Activated B cell treated with CpG ODN at 0.5 μM for 24 hours (primary cell): ENCODE measurements at regions not wholly inside any gene's neighbourhood (a gene's known extent, or its start where the extent isn't known, plus 50 kb on each side); places are given as distances from the start of the nearest gene placed in this dataset.

Experiments used
- ATAC-seq: fragments of 200-7000 bp; cut with Tn5 transposase; one replicate; pipeline ENCODE4 v1.10.0; 2021; ENCODE audit warnings: low read depth, mild to moderate bottlenecking, moderate library complexity
- CTCF ChIA-PET: fragments of 350-600 bp; sonication (Branson Sonifier 250); formaldehyde crosslinking; loops from one replicate; lab custom pipeline; 2021; ENCODE audit warnings: antibody characterized with exemption; lab: Charles Lee
- POLR2A ChIA-PET: fragments of 350-600 bp; sonication (Branson Sonifier 250); formaldehyde crosslinking; loops from one replicate; lab custom pipeline; 2021; ENCODE audit warnings: antibody characterized with exemption; lab: Charles Lee
- DNase-seq: peaks from one replicate; pipeline ENCODE4 v3.0.0; 2022
- H3K27ac Mint-ChIP-seq: one replicate; pipeline ENCODE4 v1.8.0; 2020; ENCODE audit warnings: mixed read lengths
- H3K27me3 Mint-ChIP-seq: one replicate; pipeline ENCODE4 v1.8.0; 2021; ENCODE audit warnings: mixed read lengths
- H3K36me3 Mint-ChIP-seq: one replicate; pipeline ENCODE4 v1.8.0; 2021; ENCODE audit warnings: low read depth, mixed read lengths
- H3K4me1 Mint-ChIP-seq: one replicate; pipeline ENCODE4 v1.8.0; 2021; ENCODE audit warnings: mixed read lengths
- H3K4me3 Mint-ChIP-seq: one replicate; pipeline ENCODE4 v1.8.0; 2020; ENCODE audit warnings: mild to moderate bottlenecking, mixed read lengths
- H3K9me3 Mint-ChIP-seq: one replicate; pipeline ENCODE4 v1.8.0; 2020; ENCODE audit warnings: mixed read lengths
- intact Hi-C: fragments of 100-400 bp; cut with micrococcal nuclease; formaldehyde crosslinking; loops from one replicate; pipeline ENCODE4 v1.15.1; 2024
- TF ChIP-seq, protein P1 (sequence below): fragments of 200-600 bp; IDR thresholded peaks from one replicate; pipeline ENCODE4 v1.8.0; 2022; ENCODE audit warnings: antibody characterized with exemption, mild to moderate bottlenecking

DNA sequence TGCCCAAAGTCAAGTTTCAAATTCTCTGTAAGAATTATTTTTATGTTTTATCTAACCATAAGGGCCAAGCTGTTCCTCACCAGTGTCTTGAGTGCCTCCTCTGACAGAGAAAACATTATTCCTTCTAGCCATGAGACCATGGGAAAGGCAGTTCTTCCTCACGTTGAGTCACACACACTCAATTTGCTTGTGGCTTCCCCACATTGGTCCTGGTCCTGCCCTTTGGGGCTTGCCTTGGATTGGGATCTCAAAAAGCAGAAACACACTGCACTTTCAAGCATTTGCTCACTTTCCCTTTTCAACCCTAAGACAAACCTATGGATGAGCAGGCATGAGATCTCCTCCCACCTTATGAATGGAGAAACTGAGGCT is 248.3 kb upstream of the IGFBP3 start:
- Mint-ChIP-seq H3K9me3 (no peaks in the 10 kb centered on the region), H3K27ac (no peak overlapping the region), H3K4me1 (no peaks in the 10 kb centered on the region), H3K36me3 (no peaks in the 10 kb centered on the region), H3K4me3 (no peak overlapping the region), H3K27me3 (no peaks in the 10 kb centered on the region)
- intact Hi-C loops, result no loop called here
- ATAC-seq (no peak), DNase-seq (no peak)
- POLR2A ChIA-PET, result no interaction called here
- TF ChIP-seq, protein P1, sequence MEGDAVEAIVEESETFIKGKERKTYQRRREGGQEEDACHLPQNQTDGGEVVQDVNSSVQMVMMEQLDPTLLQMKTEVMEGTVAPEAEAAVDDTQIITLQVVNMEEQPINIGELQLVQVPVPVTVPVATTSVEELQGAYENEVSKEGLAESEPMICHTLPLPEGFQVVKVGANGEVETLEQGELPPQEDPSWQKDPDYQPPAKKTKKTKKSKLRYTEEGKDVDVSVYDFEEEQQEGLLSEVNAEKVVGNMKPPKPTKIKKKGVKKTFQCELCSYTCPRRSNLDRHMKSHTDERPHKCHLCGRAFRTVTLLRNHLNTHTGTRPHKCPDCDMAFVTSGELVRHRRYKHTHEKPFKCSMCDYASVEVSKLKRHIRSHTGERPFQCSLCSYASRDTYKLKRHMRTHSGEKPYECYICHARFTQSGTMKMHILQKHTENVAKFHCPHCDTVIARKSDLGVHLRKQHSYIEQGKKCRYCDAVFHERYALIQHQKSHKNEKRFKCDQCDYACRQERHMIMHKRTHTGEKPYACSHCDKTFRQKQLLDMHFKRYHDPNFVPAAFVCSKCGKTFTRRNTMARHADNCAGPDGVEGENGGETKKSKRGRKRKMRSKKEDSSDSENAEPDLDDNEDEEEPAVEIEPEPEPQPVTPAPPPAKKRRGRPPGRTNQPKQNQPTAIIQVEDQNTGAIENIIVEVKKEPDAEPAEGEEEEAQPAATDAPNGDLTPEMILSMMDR, result no peak
- CTCF ChIA-PET, result no interaction called here

DNA sequence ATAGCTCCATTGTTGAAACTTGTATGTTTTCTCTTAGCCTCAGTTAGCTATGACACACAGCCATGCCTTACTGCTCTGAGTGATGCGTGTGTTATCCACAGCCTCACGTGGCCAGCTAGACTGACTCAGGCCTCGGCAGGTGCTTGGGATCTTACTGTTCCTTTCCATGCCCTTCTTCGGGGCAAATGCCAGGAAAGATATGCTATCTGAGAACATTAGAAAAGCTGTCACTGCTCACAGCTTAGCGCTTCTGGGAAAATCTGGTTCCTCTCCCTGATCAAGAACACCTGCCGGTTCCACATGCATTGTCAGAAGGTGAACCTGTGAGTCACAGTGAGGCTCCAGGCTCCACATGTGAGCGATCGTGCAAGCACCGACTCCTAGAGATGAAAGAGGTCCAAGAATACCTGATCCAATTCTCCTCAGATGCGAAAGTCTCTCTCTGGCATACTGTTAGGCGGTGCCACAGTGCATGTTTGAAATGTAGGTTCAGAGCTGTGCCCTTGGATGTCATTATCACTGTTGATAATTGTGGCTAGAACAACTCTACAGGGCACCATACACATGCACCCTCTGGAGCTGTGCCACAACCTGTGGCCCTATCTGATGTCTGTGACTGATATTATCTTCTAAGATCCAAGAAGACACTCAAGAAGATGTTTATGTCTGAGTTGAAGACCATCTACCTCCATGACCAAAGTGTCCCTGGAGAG is 247.8 kb upstream of the IGFBP3 start:
- H3K4me3 Mint-ChIP-seq, result no peak overlapping the region
- CTCF ChIA-PET, result no interaction called here
- intact Hi-C loops, result no loop called here

DNA sequence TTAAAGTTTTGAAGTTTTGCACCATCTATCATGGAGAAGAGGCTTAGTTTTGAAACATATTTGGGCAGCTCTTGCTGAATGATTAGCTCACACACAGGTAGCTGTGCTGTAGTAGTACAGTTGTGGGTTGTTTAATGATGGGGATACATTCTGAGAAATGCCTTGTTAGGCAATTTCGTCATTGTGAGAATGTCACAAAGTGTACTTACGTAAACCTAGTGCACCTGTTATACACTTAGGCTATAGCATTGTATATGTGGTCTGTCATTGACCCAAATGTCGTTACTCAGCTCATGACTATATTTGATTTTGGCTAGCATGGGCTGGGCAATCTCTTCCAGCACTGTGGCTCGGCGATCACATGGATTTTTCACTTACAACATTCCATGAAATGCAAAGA is 247.2 kb upstream of the IGFBP3 start:
- H3K4me1 Mint-ChIP-seq, result no peaks in the 10 kb centered on the region
- H3K27ac Mint-ChIP-seq, result no peak overlapping the region
- DNase-seq (no peak), ATAC-seq (no peak)
- CTCF ChIA-PET, result no interaction called here
- intact Hi-C loops, result no loop called here
- no peak overlapping the region for H3K4me3 Mint-ChIP-seq
- no peaks in the 10 kb centered on the region for H3K36me3 Mint-ChIP-seq
- H3K9me3 Mint-ChIP-seq, result no peaks in the 10 kb centered on the region
- POLR2A ChIA-PET, result no interaction called here
- no peaks in the 10 kb centered on the region for H3K27me3 Mint-ChIP-seq
- TF ChIP-seq, protein P1, result no peak

More for the DNA sequence above, 247.8 kb upstream of the IGFBP3 start:
- no peaks in the 10 kb centered on the region for H3K36me3 Mint-ChIP-seq
- ATAC-seq (no peak), DNase-seq (no peak)
- no peak overlapping the region for H3K27ac Mint-ChIP-seq
- H3K9me3 Mint-ChIP-seq, result no peaks in the 10 kb centered on the region
- H3K27me3 Mint-ChIP-seq, result no peaks in the 10 kb centered on the region
- POLR2A ChIA-PET, result no interaction called here
- TF ChIP-seq, protein P1, result no peak
- no peaks in the 10 kb centered on the region for H3K4me1 Mint-ChIP-seq

DNA sequence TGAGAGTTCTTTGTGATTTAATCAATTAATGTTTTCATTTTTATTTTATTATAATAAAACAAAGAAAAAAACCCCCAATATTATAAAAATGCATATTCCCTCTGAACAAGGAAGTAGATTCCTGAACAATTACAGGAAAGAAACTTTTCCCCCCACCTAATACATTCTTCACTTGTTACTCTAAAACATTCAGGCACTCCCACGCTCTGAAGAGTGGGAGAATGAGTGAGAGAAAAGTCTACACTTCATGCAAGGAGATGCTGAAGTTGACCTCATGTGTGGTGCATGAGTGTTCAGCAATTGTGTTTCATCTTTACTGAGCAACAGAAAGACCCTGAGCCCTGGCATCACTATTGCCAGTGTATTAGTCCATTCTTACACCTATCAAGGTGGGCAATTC is 244.2 kb upstream of the IGFBP3 start:
- no peak overlapping the region for H3K27ac Mint-ChIP-seq
- ChIA-PET CTCF (no interaction called here), POLR2A (no interaction called here)
- no peaks in the 10 kb centered on the region for H3K36me3 Mint-ChIP-seq
- no peaks in the 10 kb centered on the region for H3K27me3 Mint-ChIP-seq
- TF ChIP-seq, protein P1, result no peak
- no peak for ATAC-seq
- no peak for DNase-seq
- H3K4me1 Mint-ChIP-seq, result no peaks in the 10 kb centered on the region
- intact Hi-C loops, result no loop called here
- H3K4me3 Mint-ChIP-seq, result no peak overlapping the region
- no peaks in the 10 kb centered on the region for H3K9me3 Mint-ChIP-seq

DNA sequence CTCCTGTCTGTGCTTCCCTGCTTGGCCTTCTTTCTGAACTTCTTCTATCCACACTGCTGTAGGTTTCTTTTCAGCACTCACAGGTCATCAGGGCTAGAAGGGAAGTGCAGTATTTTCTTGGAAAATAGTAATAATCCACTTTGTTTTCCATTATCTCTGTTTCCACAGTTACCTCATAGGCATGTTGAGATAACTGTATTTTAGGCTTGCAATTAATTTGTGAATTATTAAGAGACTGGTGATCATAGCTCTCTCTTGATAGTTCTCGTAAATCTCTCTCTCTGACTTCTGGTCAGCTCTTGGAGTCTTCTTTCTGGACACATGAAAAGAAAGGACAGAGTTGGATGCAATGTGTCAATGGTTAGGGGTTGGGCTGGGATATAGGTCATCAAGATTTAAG is 243.6 kb upstream of the IGFBP3 start:
- ChIA-PET POLR2A (no interaction called here), CTCF (no interaction called here)
- H3K27ac Mint-ChIP-seq, result no peak overlapping the region
- ATAC-seq (no peak), DNase-seq (no peak)
- H3K9me3 Mint-ChIP-seq, result no peaks in the 10 kb centered on the region
- TF ChIP-seq, protein P1, result no peak
- intact Hi-C loops, result no loop called here
- H3K36me3 Mint-ChIP-seq, result no peaks in the 10 kb centered on the region
- no peaks in the 10 kb centered on the region for H3K27me3 Mint-ChIP-seq
- no peak overlapping the region for H3K4me3 Mint-ChIP-seq
- no peaks in the 10 kb centered on the region for H3K4me1 Mint-ChIP-seq
